ENCODE measurements at regions not wholly inside any gene's neighbourhood (a gene's known extent, or its start where the extent isn't known, plus 50 kb on each side); places are given as distances from the start of the nearest gene placed in this dataset.

GRCh38 chr1:222278501-222278900 is 269.4 kb downstream of the HHIPL2 start:
- no peak for DNase-seq
- H3K36me3 ChIP-seq (replicated peaks in 1 of 2; ENCODE audit: control insufficient read depth in 1 of 2, insufficient read depth in 2 of 2, low read length in 1 of 2): no peaks in the 10 kb centered on the region
- TF ChIP-seq POLR2AphosphoS5 (IDR thresholded peaks at IDR 0.05; ENCODE audit: low read depth, low read length): no peak
- no peak for TF ChIP-seq FOSL2 (IDR thresholded peaks at IDR 0.05; ENCODE audit: borderline replicate concordance, low read depth)
- no peak for TF ChIP-seq USF2 (IDR thresholded peaks at IDR 0.05; ENCODE audit: borderline replicate concordance, low read depth, low read length)
- TF ChIP-seq EP300 (IDR thresholded peaks at IDR 0.05; ENCODE audit: borderline replicate concordance in 1 of 2, low read depth in 1 of 2, low read length in 1 of 2): no peak
- TF ChIP-seq TAF1 (IDR thresholded peaks at IDR 0.05; ENCODE audit: borderline replicate concordance, low read depth, low read length): no peak
- no peak for TF ChIP-seq GABPA (IDR thresholded peaks at IDR 0.05; ENCODE audit: low read depth)
- no peak for TF ChIP-seq GATA2 (CRISPR knock-in tag; IDR thresholded peaks at IDR 0.05)
- TF ChIP-seq MXI1 (IDR thresholded peaks at IDR 0.05; ENCODE audit: low read depth, low read length): no peak
- TF ChIP-seq SMC3 (IDR thresholded peaks at IDR 0.05; ENCODE audit: low read depth, low read length): no peak
- TF ChIP-seq FOXM1 (IDR thresholded peaks at IDR 0.05; ENCODE audit: low read depth): no peak
- H3K79me2 ChIP-seq (ENCODE audit: insufficient read depth): no peaks in the 10 kb centered on the region
- H3K4me2 ChIP-seq: no peak overlapping the region
- CTCF ChIA-PET: no interaction called here
- H3K27ac ChIP-seq (ENCODE audit: low read depth in 2 of 2, low read length in 1 of 2): no peak overlapping the region
- H3K9ac ChIP-seq: no peak overlapping the region
- no peaks in the 10 kb centered on the region for H3F3A ChIP-seq (replicated peaks; ENCODE audit: insufficient read depth)
- H3K4me1 ChIP-seq (ENCODE audit: control insufficient read depth in 1 of 2, insufficient read depth in 2 of 2, low read depth in 1 of 2, low read length in 1 of 2): peaks cover 0 to 4% of the 10 kb centered on the region in 2 experiments; a peak in 1 of 4 replicates
- no peaks in the 10 kb centered on the region for H3K9me2 ChIP-seq
- H3K4me3 ChIP-seq (ENCODE audit: low read depth in 2 of 2, low read length in 1 of 2): no peak overlapping the region
- POLR2A ChIA-PET: no interaction called here
- no peaks in the 10 kb centered on the region for H3K27me3 ChIP-seq (ENCODE audit: insufficient read depth)
- H2AFZ ChIP-seq (ENCODE audit: low read depth): no peak overlapping the region
- H3K9me3 ChIP-seq: no peaks in the 10 kb centered on the region
- H4K20me1 ChIP-seq (ENCODE audit: insufficient read depth): no peaks in the 10 kb centered on the region

GRCh38 chr1:222275729-222276465 is 272.0 kb downstream of the HHIPL2 start:
- Histone ChIP-seq H3F3A (replicated peaks; ENCODE audit: insufficient read depth) (no peaks in the 10 kb centered on the region), H3K4me1 (ENCODE audit: control insufficient read depth in 1 of 2, insufficient read depth in 2 of 2, low read depth in 1 of 2, low read length in 1 of 2) (peaks cover 0 to 4% of the 10 kb centered on the region in 2 experiments; a peak in 1 of 4 replicates), H3K27me3 (ENCODE audit: insufficient read depth) (no peaks in the 10 kb centered on the region), H3K36me3 (replicated peaks in 1 of 2; ENCODE audit: control insufficient read depth in 1 of 2, insufficient read depth in 2 of 2, low read length in 1 of 2) (no peaks in the 10 kb centered on the region), H3K27ac (ENCODE audit: low read depth in 2 of 2, low read length in 1 of 2) (no peak overlapping the region), H3K9me3 (no peaks in the 10 kb centered on the region), H3K4me3 (ENCODE audit: low read depth in 2 of 2, low read length in 1 of 2) (no peak overlapping the region), H2AFZ (ENCODE audit: low read depth) (no peak overlapping the region), H4K20me1 (ENCODE audit: insufficient read depth) (no peaks in the 10 kb centered on the region), H3K79me2 (ENCODE audit: insufficient read depth) (no peaks in the 10 kb centered on the region), H3K9ac (no peak overlapping the region), H3K4me2 (no peak overlapping the region), H3K9me2 (no peaks in the 10 kb centered on the region)
- POLR2A ChIA-PET: no interaction called here
- 32% methylated on average over 6 of the region's 6 CpGs for WGBS (ENCODE audit: low lambda C conversion rate)
- peak; percentile 16 for DNase-seq
- TF ChIP-seq MAX (IDR thresholded peaks at IDR 0.05; ENCODE audit: low read depth) (no peak), GATA2 (CRISPR knock-in tag; IDR thresholded peaks at IDR 0.05) (peak; percentile 49), SMC3 (IDR thresholded peaks at IDR 0.05; ENCODE audit: low read depth, low read length) (no peak)
- CTCF ChIA-PET: interaction anchor here (0.6 to 0.7 kb wide), 2 partner anchors 25 to 175 kb away, joined by 3 read pairs; no protein-coding TSS in a partner anchor
